ENCODE measurements at regions not wholly inside any gene's neighbourhood (a gene's known extent, or its start where the extent isn't known, plus 50 kb on each side); places are given as distances from the start of the nearest gene placed in this dataset.

- no peak for TF ChIP-seq CTCF (IDR thresholded peaks at IDR 0.05; ENCODE audit: borderline replicate concordance, insufficient read depth, low read depth, low read length)
- H3K4me3 ChIP-seq (ENCODE audit: low read depth, low read length), result no peak overlapping the region
Observed at GRCh38 chr16:49928176-49929041, 72.5 kb upstream of the ZNF423 start.

- no peak overlapping the region for H3K4me3 ChIP-seq (ENCODE audit: low read depth, low read length)
- no peak for TF ChIP-seq CTCF (IDR thresholded peaks at IDR 0.05; ENCODE audit: borderline replicate concordance, insufficient read depth, low read depth, low read length)
Observed at GRCh38 chr16:49929626-49930025, 73.7 kb upstream of the ZNF423 start.

DNA sequence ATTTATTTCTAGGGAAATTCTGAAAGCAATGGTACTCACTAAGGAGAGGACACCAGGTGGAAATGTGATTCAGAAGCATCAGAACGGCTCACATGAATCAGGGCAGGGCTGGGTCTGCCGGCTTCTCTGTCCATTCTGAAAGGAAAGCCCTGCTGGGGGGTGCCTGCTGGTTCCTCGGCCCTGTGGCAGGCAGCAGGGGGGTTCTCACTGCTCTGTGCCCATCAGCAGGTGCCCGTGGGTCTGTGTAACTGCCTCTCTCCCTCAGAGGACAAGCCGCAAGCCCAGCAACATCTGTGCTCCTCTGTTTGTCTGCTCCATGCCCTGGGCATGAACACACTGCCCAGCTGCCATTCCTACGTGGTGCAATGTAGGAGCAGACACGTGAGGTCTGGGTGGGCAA is 74.9 kb upstream of the ZNF423 start:
- TF ChIP-seq CTCF (IDR thresholded peaks at IDR 0.05; ENCODE audit: borderline replicate concordance, insufficient read depth, low read depth, low read length), result no peak
- H3K4me3 ChIP-seq (ENCODE audit: low read depth, low read length), result no peak overlapping the region

GRCh38 chr16:49931266-49931665 is 75.4 kb upstream of the ZNF423 start:
- no peak overlapping the region for H3K4me3 ChIP-seq (ENCODE audit: low read depth, low read length)

GRCh38 chr16:49931916-49932315 is 76.0 kb upstream of the ZNF423 start:
- H3K4me3 ChIP-seq (ENCODE audit: low read depth, low read length), result no peak overlapping the region
- TF ChIP-seq CTCF (IDR thresholded peaks at IDR 0.05; ENCODE audit: borderline replicate concordance, insufficient read depth, low read depth, low read length), result no peak

More at GRCh38 chr16:49931266-49931665, 75.4 kb upstream of the ZNF423 start:
- TF ChIP-seq CTCF (IDR thresholded peaks at IDR 0.05; ENCODE audit: borderline replicate concordance, insufficient read depth, low read depth, low read length), result no peak

DNA sequence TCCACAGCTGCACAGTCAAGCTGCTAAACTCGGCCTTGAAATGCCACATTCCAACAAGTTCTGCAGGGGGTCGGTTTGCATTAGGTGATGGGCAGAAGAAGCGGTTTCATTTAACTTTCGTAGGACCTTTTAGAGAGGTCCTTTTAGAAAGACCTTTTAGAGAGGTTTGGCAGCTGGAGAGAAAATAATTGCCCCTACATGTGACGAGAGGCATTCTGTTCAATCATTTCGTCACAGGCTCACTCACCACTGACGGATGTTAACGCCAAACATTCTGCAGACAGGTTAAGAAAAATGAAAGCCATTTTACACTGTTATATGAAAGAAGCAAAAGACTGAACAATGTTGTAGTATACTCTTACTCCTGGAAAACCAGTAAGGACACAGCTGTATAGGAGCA is 76.5 kb upstream of the ZNF423 start:
- TF ChIP-seq CTCF (IDR thresholded peaks at IDR 0.05; ENCODE audit: borderline replicate concordance, insufficient read depth, low read depth, low read length), result no peak
- no peak overlapping the region for H3K4me3 ChIP-seq (ENCODE audit: low read depth, low read length)

DNA sequence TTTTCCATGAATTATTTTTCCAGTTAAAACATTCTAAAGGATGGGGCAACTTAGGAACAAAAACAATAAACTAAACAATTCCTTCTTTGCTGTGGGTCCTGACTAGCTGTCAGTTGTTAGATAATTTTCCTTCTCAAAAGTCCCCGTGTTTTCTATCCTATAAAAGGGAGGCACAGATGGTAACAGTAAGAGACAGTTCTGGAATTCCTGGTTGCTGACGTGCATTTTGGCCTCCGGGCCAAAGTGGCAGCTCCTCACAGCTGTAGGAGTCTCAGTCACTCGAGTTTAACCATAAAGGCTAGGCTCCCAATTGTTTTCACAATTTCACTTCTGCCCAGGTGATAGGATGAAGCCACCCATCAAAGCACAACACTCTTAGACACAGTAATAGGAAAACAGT is 77.0 kb upstream of the ZNF423 start:
- TF ChIP-seq CTCF (IDR thresholded peaks at IDR 0.05; ENCODE audit: borderline replicate concordance, insufficient read depth, low read depth, low read length), result no peak
- no peak overlapping the region for H3K4me3 ChIP-seq (ENCODE audit: low read depth, low read length)

Data from GM12875 (cell line).